HG02852 (cell line): ENCODE measurements at regions not wholly inside any gene's neighbourhood (a gene's known extent, or its start where the extent isn't known, plus 50 kb on each side); places are given as distances from the start of the nearest gene placed in this dataset.

Experiments used
- ATAC-seq: cut with Tn5 transposase; IDR thresholded peaks from one replicate; pipeline ENCODE4 v1.9.1; 2021; ENCODE audit warnings: mild to moderate bottlenecking, moderate library complexity; ENCODE audit not compliant: unreplicated experiment

DNA sequence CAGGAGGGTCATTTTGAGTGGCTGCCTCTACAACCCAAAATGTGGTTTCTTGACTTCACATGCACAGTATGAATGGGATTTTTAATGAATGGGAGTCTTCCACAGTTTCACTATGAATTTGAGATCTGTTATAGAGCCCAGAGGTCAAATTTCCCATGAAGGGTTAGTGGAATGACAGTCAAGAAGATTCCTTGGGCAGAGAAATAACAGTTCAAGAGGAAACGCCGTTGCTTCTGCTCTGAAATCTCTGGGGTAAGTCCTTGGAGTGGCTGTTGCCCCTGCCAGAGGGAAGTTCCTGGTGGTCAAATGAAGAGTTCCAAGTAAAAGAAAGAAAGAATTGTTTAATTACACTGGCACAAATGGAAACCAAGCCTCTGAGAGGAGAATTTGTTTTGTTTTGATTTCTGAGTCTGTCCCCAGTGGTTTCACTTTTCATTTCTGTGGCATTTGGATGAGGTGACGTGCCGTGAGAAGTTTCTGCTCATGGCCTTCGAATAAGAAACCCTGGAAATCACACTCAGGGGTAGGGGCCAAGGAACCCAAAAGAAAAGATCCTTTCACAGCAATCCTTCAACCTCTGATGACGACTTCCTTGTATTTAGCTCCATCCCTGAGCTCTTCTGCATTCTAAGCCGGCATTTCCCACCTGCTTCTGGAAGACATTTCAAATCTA is 77.5 kb upstream of the IL12A start:
- peak; percentile 86 for ATAC-seq

DNA sequence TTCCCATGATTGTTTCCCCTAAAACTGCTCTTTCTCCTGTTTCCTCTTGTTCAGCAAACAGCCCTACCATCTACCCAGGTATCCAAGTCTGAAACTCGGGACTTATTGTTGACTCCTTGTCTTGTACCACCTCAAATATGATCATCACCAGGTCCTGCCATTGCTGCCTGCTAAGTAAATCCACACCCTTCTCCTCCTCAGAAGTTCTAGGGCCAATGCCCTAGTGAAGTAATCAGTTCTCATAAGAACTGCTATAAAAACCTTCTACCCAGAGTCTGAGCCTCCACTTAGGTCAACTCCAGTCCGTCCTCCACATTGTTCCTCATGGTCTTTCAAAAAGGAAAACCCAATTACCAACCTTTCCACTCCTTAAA is 77.0 kb upstream of the IL12A start:
- no peak for ATAC-seq

DNA sequence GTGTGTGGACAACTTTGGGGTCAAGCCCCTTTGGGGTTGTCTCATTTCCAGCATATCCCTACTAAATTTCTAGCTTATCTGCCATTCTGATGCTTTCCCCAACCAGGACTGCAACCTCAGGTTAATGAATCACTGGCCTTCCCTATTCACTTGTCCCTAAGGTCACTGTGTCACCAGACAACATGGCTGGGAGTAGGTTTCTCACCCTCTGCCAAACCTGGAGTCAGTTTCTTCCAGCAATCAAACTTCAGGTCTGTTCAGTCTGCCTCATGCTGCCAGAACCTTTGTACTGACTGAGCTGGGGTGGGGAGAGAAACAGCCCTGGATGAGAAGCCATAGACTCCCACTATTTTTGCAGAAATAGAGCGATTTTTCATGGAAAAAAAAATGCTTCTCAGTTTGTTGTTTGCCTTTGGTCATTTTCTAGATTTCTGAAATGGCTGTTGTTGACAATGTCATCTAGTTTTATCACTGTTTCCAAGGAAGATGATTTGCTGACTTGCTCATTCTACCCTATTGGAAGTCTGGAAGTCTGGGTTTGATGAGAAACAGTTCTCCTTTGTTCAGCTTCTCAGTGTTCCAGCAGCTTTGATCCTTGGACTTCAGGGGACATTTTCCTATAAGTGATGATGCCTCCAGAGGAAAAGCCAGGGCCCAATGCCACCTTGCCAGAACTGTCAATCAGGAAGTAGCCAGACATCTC is 74.8 kb upstream of the IL12A start:
- no peak for ATAC-seq

DNA sequence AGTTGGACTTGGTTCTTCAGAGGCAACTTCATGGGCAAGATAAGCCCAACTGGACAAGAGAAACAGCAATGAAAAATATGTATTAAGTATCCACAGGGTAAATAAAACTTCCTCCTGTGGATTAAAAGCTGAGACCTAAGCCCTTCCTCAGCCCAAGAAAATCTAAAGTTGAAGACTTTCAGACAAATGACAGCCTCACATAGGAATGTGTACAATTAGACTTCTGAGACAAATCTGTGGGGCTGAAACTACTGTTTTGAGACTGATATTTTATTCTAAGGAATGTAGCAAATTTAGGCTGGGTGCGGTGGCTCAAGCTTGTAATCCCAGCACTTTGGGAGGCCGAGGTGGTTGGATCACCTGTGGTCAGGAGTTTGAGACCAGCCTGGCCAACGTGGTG is 74.2 kb upstream of the IL12A start:
- ATAC-seq, result no peak

DNA sequence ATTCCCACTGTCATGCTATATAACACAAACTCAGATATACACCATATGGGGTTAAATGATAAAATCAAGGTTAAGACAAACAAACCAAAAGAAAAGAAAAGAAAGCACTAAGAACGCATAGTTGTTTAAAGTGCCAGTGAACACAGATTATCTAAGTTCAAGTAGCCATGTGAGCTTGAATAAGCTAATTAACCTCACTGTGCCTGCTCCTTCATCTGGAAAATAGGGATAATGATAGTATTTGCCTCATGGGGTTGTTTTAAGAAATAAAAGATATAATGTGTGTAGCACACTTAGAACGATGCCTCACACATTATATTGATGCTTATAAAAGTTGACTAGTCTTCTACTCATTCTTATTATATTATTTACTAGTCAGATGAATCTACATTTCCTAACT is 72.6 kb upstream of the IL12A start:
- no peak for ATAC-seq

DNA sequence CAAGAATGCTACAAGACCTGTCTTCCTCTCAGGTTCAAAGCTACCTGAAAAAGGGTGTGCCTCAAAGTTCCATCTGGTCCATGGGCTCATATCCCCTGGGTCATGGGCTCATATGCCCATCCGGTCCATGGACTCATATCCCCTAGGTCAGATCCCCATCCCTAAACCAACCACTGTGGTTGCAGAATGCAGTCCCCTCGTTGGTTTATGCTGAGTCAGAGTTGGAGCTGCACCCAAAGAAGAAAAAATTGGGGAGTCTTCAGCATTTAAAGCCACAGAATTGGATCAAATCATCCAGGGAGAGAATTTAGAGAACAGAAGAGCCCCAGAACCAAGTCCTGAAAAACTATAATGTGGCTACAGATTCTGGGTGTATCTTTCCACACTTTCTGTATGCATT is 71.5 kb upstream of the IL12A start:
- no peak for ATAC-seq

DNA sequence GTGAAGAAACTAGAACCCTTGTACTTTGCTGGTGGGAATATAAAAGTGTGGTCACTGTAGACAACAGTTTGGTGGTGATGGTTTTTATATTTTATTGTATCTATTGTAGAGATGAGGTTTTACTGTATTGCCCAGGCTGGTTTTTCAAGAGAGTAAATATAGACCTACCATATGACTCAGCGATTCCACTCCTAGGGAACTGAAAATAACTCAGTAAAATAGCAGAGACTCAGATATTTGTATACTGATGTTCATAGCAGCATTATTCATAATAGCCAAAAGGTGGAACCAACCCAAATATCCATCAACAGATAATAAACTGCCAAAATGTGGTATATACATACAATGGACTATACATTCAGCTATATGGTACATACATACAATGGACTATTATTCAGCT is 68.8 kb upstream of the IL12A start:
- peak; percentile 74 for ATAC-seq

DNA sequence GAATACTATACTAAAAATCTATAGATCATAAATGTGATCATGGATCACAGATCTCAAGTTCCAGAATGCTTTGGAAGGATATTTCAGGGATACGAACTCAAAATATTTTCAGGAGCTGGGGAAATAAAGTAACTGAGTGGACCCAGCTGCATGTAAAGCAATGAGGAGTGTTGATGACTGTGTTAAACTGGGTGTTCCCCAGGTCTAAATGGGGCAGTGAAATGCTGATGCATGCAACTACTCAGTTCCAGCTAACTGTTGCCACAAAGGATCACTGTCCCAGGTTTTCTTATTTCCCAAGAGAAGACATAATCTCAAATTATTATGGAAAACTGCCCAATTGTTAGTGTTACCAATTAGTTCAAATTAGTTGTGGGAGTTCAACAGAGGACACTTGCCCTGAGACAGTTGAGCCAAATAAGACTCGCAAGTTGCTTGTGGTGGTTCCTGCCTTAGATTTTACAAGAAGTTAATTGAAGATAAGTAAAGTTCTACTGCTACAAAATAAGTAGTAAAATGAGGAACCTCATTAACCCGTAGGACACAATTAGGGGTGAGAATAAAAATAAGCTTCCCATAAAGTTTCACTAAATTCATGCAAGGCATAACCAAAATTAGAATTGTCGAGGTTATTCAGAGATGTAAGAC is 66.3 kb upstream of the IL12A start:
- no peak for ATAC-seq

DNA sequence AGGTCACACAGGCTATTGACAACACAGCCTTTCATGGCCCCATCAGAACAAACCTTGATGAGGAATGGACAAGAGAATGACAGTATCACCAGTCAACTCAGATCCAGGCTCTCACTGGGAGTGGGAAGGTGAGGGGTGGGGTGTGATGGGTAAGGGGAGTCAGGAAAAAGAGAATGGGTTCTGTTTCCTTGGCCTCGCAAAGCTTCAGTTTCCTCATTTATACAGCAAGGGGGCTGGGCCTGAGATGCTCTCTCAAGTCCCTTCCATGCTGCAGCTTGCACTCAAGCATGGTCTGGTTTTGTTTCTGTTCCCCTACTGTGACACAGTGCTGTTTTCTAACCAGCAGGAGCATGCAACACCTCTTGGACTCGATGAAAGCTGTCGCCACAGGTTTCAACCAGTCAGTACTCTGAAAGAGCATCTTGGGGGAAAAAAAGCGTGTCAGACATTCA is 65.7 kb upstream of the IL12A start:
- peak; percentile 91 for ATAC-seq

DNA sequence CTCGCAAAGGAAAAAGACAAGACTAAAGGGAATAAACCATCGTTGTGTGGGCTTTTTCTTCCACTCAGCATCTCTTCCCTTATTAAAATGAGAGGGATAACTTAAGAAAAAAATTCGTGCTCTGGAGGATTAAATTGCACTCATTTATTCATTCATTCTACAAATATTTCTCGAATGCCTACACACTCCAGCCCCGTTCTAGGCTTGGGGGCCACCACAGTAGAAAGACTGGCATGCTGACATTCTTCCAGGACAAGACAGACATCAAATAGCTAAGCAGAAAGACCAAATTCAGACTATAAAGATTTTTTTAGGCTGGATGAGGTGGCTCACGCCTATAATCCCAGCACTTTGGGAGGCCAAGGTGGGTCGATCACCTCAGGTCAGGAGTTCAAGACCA is 65.3 kb upstream of the IL12A start:
- no peak for ATAC-seq

DNA sequence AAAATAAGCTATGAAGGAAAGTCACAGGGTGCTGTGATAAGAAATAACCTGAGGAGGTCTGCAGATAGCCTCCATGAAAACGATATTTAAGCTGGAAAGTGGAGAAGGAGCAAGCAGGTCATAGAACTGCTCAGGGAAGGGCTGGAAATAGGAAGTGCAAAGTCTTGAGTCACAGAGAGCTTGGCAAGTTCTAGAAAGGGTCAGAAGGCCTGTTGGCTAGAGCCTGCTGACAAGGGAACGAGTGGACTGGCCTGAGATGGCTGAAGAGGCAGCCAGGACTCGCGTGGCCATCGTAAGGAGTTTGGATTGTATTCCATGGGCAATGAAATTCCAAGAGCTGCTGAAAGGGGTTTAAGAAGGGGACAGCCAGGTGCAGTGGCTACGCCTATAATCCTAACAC is 64.7 kb upstream of the IL12A start:
- ATAC-seq, result no peak

DNA sequence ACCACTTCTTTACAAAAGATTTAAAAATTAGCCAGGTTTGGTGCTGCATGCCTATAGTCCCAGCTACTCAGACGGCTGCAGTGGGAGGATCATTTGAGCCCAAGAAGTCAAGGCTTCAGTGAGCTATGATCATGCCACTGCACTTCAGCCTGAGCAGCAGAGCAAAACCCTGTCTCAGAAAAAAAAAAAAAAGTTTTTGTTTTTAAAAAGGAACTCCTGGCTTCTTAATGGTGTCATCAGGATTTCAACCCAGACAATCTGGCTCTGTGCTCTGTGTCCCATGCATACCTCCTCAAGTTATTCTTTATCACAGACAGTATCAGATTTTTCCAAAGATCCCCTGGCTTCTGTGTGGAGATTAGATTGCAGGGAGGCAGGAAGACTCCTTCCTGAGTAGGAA is 64.2 kb upstream of the IL12A start:
- ATAC-seq, result no peak

DNA sequence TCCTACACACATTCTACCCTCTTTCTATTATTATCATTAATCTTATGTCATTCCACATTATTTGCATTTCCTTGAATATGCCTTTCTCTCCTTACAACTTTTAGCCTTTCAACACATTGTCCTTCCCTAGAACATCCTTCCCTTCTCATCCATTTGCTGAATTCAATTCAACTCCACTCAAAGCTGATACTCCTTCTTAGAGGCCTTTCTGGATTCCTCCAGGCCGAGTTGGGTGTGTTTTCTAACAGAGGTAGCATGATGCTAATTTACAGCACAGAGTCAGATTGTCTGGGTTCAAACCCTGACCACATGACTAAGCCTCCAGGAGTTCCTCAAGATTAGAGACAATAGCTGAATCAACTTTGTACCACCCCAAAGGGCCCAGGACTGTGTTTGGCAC is 63.4 kb upstream of the IL12A start:
- no peak for ATAC-seq

DNA sequence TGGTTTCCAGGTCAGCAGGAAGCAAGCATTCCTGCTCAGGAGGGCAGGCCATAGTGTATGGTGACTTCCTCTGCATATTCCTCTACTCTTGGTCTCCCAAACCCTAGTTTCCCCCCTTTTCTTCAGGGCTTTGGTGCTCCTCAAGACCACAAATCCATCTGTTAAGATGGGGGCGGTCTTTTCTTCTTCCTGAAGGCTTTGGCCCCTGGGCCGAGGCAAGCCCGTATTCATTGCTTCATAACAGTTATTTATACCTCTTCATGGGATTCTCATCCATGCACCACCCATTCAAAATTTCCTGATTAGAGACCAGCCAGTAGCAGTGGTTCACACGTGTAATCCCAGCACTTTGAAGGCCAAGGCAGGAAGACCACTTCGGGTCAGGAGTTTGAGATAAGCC is 62.1 kb upstream of the IL12A start:
- no peak for ATAC-seq

DNA sequence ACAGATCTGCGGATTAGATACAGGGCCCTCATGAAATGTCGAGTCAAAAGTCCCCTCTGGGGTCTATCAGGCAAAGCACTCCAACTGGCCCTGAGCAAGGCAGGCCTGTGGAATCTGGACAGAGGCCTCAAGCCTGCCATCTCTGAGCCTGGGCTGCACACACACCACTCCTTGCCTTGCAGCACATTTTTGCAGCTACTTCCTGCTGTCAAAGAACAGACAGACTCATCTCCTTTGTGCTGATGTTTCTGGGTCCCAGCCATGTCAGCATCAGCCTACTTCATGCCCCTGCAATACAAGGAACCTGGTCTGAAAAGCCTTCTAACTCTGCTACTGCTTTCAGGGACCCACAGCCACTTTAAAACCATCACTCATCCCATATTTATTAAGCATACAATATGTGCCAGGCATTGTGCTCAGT is 60.6 kb upstream of the IL12A start:
- ATAC-seq, result no peak

DNA sequence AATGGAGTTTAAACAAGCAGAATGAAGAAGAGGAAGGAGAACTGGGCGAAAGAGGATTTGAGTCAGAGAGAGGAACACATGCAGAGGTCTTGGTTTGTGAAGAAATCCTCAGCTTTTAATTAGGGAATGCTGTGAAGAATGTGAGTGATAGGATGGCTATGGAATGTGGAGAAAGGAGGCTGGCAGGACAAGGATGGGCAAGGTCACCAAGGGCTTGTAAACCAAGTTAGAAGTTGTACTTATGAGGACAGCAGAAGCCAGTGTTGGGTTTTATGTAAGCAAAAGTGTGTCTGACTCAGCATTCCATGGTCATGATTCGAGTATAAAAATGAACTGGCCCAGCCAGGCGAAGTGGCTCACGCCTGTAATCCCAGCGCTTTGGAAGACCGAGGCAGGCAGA is 60.0 kb upstream of the IL12A start:
- no peak for ATAC-seq

DNA sequence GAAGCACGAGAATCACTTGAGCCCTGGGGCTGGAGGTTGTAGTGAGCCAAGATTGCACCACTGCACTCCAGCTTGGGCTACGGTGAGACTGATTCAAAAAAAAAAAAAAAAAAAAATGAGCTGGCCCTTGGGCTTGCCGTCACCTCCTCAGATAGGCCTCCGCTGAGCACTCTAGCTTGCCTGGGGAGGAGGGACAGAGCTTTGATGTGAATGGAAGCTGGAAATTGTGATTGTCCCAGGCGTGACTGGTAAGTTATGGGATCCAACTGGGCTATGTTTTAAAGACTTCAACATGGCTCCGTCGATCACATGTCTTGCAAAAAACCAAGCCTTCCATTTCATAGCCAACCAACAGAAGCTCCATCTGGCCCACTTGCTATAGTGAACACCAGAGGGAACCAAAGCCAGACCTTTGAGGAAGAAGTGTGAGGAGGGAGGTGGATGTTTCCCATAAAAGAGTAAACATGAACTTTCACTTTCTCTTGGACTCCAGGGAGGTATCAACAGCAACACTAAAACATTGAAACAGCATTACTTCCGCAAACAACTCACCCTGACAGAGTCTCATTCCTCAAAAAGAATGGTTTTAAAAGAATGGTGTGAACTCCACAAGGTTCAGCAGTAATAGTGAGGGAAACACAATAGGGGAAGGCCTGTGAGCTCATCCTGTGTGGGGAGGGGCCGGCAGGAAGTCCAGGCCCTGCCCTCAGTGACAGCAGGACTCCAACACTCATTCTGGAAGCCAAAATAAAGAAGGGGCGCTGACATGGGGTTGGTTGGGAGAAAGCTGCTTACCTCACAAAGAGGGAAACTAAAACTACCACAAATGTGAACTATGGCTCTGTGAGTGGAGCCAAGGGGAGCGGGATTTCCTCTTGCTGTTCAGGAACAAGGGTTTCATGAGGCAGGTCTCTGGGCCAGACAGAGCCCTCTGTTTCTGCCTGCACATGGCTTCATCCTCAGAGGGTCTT is 59.2 kb upstream of the IL12A start:
- ATAC-seq, result peak; percentile 68

DNA sequence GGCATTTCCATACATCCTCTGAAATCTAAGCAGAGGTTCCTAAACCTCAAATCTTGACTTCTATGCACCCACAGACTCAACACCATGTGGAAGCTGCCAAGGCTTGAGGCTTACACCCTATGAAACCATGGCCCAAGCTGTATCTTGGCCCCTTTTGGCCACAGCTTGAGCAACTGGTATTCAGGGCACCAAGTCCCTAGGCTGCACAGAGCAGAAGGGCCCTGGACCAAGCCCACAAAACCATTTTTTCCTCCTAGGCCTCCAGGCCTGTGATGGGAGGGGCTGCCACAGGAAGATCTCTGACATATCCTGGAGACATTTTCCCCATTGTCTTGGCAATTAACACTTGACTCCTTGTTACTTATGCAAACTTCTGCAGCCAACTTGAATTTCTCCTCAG is 54.4 kb upstream of the IL12A start:
- ATAC-seq, result no peak

DNA sequence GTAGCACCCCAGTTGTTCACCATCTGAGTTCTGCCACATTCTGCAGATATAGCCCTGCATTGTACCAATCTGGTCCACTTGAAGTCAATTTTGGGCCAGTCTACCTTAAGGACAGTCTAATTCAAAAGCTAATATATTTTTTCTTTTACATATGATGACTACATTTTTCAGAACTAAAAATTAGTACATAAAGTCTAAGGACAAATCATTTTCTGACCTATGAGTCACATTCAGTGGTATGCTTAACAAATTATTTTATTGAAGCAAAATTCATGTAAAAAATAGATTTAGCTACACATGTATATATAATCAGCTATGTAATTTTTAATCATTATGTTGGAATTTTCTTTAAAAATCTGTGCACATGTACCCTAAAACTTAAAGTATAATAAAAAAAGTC is 52.1 kb upstream of the IL12A start:
- ATAC-seq, result no peak

DNA sequence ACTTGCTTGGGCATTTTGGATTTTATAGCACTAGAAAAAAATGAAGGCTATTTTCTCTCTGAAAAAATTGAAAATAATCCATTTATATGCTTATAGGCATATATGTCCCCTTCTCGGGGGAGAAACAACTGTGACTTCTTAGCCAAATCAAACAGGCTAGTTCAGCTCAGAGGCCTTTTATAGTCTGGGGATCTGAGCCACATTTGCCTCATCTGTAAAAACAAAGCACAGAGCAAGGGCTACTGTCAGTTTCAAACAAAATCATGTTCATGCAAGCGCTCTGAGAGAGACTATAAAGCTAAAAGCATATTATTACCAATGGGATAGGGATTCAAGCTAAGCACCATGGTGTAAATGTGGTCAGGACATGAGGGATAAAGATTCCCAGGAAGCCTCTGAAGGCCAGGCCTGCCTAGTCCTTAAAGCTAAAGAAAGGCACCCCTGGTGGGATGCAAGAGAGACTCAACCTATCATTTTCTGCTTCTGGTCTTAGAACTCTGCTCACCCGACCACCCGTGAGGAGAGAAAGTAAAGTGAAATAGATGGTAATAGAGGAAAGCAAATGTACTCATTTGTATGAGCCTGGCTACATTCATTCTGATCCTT is 51.0 kb upstream of the IL12A start:
- no peak for ATAC-seq

DNA sequence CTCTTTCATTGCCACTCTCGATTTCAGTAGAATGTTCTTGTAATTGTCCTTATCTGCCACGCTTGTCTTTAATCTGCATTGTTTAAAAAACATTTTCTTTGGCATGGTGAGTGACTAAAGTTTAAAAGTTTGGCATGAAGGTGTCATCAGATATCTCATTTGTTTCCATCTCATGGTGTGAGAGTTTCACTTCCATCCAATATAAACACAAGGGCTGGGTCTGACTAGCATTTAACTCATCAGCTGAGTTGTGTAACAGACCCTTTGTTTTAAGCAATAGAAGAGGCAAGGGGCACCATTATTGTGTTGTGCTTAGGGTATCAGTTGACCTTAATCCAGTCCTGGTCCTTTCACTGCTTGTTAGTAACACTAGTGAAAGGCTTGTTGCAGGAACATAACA is 49.9 kb upstream of the IL12A start:
- ATAC-seq, result no peak
